Spinal cord (tissue), 9 donors: ENCODE measurements at regions not wholly inside any gene's neighbourhood (a gene's known extent, or its start where the extent isn't known, plus 50 kb on each side); places are given as distances from the start of the nearest gene placed in this dataset.
"Not testable (repeated sequence)": the region's sequence is repeated elsewhere in the genome, so short reads cannot be mapped to it uniquely, and the experiment has no call there.

Experiments used
- DNase-seq, 6 donors: peaks; one replicate each; pipeline versions ENCODE4 v3.0.0 to v3.0.0-alpha.2; 2013 to 2015; ENCODE audit warnings: low spot score in 6 of 6, low read depth in 4 of 6
- H3K27ac ChIP-seq: one replicate; pipeline ENCODE4 v1.5.1; 2013; ENCODE audit warnings: low read depth, low read length, control low read depth
- H3K27me3 ChIP-seq: one replicate; pipeline ENCODE4 v1.6.1; 2013; ENCODE audit warnings: low read length; ENCODE audit not compliant: control insufficient read depth, insufficient read depth
- H3K36me3 ChIP-seq: one replicate; pipeline ENCODE4 v1.6.1; 2013; ENCODE audit warnings: low read length; ENCODE audit not compliant: control insufficient read depth, insufficient read depth
- H3K4me1 ChIP-seq: one replicate; pipeline ENCODE4 v1.6.1; 2013; ENCODE audit warnings: low read length; ENCODE audit not compliant: control insufficient read depth, insufficient read depth
- H3K4me3 ChIP-seq: one replicate; pipeline ENCODE4 v1.5.1; 2013; ENCODE audit warnings: low read depth, low read length, control low read depth
- H3K9me3 ChIP-seq: one replicate; pipeline ENCODE4 v1.6.1; 2013; ENCODE audit warnings: low read length; ENCODE audit not compliant: control insufficient read depth, insufficient read depth
- WGBS: methylation state at CpG from one replicate; pipeline ENCODE4 v1.1.5; 2013; ENCODE audit warnings: missing lambda C conversion rate; ENCODE audit not compliant: insufficient coverage; 5-methylcytosine and 5-hydroxymethylcytosine counted together
- donor health status: healthy.

DNA sequence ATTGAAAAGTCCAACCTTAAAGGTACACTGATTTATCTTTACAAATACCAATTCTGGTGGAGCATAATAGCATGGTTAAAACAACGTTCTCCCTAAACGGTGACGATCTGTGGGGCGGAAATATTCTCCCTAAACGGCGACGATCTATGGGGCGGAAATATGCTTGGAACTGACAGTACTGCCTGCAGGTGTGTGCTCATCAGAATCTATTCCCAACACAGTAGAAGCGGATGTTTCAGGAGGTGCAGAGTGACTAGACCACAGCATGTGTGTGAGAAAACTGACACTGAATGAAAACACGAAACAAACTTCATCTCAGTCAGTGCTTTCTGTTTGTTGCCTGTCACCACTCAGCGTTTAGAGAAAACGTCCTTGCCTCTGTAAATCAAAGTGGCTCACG is 210.0 kb downstream of the BANP start:
- H3K27ac ChIP-seq, H3K36me3 ChIP-seq, DNase-seq, H3K4me3 ChIP-seq, H3K9me3 ChIP-seq, H3K4me1 ChIP-seq, H3K27me3 ChIP-seq: not testable (repeated sequence)
- WGBS = 92% methylated on average over 8 of the region's 13 CpGs

DNA sequence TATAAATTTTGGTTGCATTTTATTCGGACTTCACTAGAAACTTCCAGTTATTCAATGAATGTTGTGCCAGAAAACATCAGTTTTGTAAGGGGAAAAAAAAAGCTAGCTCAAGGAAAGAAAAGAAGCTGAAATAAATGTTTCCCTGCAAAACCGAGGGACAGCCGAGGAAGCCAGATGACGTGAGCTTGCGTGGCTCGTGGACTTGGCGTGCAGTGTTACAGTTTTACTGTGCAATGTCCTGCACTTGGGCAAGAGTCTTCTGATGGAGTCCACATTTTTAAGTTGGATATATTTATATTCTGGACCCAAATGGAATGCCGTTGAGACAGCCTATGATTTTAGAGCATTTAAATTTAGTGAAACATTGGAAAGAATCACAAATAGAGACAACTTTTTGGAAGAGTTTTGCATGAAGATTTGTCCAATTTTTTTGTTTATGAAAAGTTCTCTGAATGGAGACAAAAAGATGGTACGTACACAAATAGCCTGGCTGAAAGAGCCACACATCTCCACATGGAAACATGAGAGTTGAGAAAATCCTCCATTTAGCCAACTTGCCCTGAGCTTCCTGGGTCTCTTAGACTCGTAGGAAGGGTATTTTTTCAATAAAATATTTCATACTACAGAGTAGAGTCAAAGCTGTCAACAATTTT is 210.5 kb downstream of the BANP start:
- DNase-seq, H3K4me1 ChIP-seq, H3K36me3 ChIP-seq, H3K4me3 ChIP-seq, H3K27ac ChIP-seq, H3K27me3 ChIP-seq, H3K9me3 ChIP-seq: not testable (repeated sequence)
- WGBS = 73% methylated on average over 4 of the region's 10 CpGs

DNA sequence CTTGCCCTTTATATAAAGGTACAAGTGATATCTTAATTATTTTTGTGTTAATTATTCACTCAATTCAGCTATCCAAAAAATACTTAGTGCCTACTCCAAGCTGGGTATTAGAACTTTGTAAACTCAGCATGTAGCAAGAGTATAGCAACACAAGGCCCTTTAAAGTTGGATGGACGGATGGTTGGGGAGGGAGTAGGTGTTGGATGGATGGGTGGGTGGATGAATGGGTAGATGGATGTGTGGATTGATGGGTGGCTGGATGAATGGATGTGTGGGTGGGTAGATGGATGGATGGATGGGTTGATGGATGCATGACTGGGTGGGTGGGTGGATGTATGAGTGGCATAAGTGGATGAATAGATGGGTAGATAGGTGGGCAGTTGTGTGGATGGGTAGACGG is 211.5 kb downstream of the BANP start:
- not testable (repeated sequence) for H3K4me3 ChIP-seq, H3K27me3 ChIP-seq, H3K4me1 ChIP-seq, H3K36me3 ChIP-seq, H3K27ac ChIP-seq, H3K9me3 ChIP-seq, DNase-seq
- 100% methylated on average over 1 of the region's 2 CpGs for WGBS

DNA sequence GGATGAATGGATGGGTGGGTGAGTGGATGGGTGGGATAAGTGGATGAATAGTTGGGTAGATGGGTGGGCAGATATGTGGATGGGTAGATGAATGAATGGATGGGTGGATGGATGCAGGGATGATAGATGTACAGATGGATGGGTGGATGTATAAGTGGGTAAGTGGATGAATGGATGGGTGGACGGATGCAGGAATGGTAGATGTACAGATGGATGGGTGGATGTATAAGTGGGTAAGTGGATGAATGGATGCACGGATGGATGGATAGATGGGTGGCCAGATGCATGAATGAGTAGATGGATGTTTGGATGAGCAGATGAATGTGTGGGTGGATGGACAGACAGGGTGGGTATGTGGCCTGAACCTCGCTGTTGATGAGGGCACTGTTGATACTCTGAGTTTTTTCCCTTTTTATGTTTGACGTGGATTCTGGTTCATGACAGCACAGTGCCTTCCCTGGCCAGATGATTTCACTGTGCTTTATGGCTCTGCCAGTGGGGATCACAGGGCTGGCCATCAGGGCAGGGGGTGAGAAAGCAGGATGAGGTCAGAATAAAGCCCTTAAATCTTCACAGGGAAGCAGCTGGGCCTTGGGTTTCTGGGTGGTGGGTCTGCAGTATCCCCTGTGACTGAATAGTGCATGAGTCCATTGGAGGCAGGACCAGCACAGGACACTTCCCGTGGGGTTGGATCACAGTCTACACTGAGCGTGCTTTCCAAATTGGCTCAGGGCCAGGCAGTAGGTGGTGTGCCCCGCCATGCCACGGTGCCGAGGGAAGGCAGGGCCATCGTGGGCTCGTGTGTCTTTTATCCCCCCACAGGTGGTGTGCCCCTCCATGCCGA is 213.2 kb downstream of the BANP start:
- not testable (repeated sequence) for H3K4me1 ChIP-seq, H3K36me3 ChIP-seq, H3K9me3 ChIP-seq, DNase-seq, H3K27ac ChIP-seq, H3K27me3 ChIP-seq, H3K4me3 ChIP-seq
- 85% methylated on average over 7 of the region's 12 CpGs for WGBS

DNA sequence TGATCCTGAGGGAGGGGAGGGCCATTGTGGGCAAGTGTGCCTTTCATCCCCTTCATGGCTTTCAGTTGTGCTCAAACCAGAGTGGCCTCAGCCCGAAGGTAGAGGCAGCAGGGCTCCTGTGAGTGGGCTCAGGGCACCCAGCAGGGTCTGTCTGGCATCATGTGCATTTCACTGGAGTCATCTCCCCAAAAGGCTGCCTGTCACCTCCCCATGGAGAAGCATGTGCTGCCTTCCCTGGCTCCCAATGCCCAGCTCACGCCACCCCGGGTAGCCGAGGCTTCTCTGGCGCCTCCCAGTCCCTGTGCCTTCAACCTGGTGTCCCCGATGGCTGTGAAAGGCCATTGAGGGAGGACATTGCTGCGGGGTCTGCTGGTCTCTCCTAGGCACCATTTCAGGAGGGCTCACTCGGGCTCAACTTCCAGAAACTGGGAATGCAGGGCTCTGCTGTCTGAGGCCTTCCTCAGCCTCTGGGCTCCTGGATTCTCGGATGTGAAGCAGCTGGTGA is 213.9 kb downstream of the BANP start:
- not testable (repeated sequence) for H3K36me3 ChIP-seq, H3K4me3 ChIP-seq, DNase-seq, H3K27ac ChIP-seq, H3K9me3 ChIP-seq, H3K27me3 ChIP-seq
- WGBS = 88% methylated on average over 9 of the region's 9 CpGs
- peaks cover 10% of the 10 kb centered on the region for H3K4me1 ChIP-seq

DNA sequence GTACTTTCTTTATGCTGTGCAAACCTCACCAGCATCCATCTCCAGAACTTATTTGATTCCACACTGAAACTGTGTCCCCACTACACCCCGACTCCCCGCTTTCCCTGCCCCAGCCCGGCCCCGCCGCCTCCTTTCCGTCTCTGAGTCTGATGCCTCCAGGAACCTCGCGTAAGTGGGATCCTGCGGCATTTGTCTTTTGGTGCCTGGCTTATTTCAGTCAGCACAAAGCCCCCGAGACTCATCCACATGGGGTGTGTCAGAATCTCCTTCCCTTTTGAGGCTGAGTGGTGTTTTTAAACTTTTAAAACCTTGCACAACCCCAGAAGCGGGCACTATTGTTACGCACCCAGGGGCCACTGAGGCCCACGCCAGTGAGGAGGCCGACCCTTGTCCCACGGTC is 214.4 kb downstream of the BANP start:
- H3K27ac ChIP-seq, DNase-seq: not testable (repeated sequence)
- WGBS = 92% methylated on average over 5 of the region's 15 CpGs

DNA sequence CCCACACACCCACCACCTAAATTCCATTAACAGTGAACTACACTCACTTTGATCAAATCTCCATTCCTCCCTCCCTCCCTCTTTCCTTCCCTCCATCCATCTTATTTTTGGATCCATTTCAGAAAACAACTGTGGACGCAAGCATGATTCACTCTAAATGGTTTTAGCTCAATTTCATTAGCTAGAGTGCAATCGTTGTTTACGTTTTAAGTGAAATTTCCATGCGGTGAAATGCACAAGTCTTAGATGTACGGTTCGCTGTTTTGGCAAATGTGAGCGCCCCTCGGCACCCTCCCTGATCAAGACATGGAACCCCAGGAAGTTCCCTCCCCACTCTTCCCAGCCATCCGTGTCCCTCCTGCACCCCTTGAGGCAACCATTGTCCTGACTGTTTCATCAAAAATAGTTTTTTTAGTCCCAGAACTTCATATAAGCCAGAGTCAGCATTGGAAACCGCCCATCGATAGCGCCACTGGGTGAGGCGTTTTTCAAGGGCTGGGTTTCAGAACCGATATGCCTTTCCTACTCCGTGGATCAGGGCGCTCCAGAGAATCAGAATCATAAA is 215.1 kb downstream of the BANP start:
- H3K36me3 ChIP-seq, DNase-seq, H3K27me3 ChIP-seq, H3K9me3 ChIP-seq, H3K27ac ChIP-seq, H3K4me3 ChIP-seq: not testable (repeated sequence)
- H3K4me1 ChIP-seq = peaks cover 10% of the 10 kb centered on the region
- WGBS = no CpG with 5 or more reads among the region's 16 CpGs

More for the DNA sequence above, 214.4 kb downstream of the BANP start:
- not testable (repeated sequence) for H3K27me3 ChIP-seq, H3K9me3 ChIP-seq, H3K36me3 ChIP-seq, H3K4me3 ChIP-seq
- peaks cover 10% of the 10 kb centered on the region for H3K4me1 ChIP-seq

DNA sequence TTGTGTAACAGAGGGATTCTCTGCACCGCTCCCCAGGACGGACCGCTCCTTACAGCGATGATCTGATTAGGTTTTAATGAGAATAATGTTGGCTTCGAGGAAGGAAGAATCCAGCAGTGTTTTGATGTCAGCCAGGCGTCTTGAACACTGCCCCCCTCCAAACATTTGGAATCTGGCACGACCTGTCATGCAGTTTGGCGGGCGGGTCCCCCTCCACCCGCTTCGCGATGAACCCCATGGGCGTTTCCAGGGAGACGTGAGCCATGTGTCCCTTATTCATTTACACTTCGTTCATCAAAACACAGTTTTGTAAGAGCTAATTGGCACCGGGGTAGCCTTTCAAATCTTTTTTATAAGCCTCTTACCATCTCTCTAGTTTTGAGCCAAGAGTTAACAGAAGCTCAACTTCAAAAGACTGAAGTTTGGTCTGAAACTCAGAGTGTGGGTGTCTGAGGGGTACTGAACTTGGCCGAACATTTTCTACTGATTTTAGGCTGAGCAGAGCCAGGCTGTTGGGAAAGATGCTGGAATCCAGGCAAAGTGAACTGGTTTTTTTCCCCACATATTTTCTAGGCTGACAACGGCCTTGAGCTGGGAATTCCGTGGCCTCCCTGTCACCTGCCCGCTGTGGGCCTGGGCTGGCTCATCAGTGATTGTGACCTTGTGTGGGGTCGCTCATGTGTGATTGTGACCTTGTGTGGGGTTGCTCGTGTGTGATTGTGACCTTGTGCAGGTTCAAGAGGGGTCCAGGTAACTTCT is 214.8 kb upstream of the ZNF469 start:
- peaks cover 10% of the 10 kb centered on the region for H3K4me1 ChIP-seq
- H3K4me3 ChIP-seq, H3K27ac ChIP-seq, H3K9me3 ChIP-seq, H3K27me3 ChIP-seq, H3K36me3 ChIP-seq: not testable (repeated sequence)
- WGBS = 8% methylated on average over 11 of the region's 22 CpGs
- DNase-seq = peak in 2 of 6 donors; percentile 58 to 75

DNA sequence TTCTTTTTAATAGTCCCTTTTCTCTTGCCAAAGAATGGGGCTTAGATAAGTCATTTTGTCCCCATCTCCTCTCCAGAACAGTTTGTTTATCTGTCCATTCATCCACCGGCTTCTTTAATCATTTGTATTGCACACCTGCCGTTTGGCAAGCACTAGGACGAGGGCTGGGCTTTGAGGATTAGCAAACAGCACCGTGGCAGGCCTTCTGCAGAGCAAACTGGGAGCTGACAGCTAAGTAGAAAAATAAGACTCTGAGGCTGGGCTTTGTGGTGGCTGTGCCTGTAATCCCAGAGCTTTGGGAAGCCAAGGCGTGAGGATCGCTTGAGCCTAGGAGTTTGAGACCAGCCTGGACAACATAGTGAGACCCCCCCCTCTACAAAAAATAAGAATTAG is 214.2 kb upstream of the ZNF469 start:
- not testable (repeated sequence) for DNase-seq, H3K4me3 ChIP-seq, H3K36me3 ChIP-seq, H3K27ac ChIP-seq, H3K9me3 ChIP-seq, H3K27me3 ChIP-seq
- WGBS = 28% methylated on average over 2 of the region's 6 CpGs
- peaks cover 10% of the 10 kb centered on the region for H3K4me1 ChIP-seq
